GM11168 (cell line): ENCODE measurements at regions not wholly inside any gene's neighbourhood (a gene's known extent, or its start where the extent isn't known, plus 50 kb on each side); places are given as distances from the start of the nearest gene placed in this dataset.

Source experiments
- in situ Hi-C: fragments of 300-500 bp; cut with MboI; formaldehyde crosslinking; loops from one replicate; pipeline ENCODE4 v1.12.0; 2022; ENCODE audit warnings: low sequenced_read_pairs; ENCODE audit not compliant: unreplicated experiment

DNA sequence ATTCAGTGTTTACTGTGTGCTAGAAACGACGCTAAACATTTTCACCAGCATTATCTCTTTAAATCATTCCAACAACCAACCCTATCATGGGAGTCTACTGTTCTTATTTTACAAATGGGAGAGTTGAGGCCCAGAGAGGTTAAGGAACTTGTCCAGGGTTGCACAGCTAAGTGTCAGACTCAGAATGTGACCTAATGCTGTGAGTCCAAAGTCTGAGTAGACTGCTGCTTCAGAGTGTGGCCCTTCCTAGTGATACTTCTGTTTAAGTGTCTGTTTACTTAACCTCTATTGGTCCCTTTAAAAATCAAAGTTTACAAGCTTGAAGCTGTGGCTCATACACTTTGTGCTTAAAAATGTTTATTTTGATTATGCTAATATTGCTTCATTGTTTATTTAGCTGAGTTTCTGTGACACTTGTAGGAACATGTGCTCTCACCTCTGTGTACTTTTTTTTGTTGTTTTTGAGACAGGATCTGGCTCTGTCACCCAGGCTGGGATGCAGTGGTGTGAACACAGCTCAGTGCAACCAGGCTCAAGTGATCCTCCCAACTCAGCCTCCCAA, 84.4 kb upstream of the SYPL1 start:
- in situ Hi-C loops = loop anchor here (25.0 kb wide), 1 partner anchor 541 kb away; no protein-coding TSS in a partner anchor

DNA sequence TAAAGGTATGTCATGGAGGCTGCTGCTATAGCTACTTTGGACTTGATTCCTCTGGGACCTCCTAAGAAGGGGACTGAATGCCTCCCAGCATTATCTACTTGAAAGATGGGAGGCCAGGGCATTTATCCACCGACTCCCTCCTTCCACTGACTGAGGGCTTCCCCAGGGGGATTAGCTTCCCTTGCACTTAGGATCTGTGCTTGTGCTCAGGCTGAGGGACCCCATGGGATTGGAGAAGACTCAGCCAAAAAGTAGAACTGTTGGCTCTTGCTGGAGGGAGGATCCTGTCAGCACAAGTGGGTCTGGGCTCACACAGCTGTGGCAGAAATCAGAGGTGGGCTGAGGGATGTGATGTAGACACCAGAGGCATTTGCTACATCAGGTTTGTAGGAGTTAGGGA, 81.5 kb upstream of the SYPL1 start:
- in situ Hi-C loops = loop anchor here (25.0 kb wide), 1 partner anchor 544 kb away; no protein-coding TSS in a partner anchor

DNA sequence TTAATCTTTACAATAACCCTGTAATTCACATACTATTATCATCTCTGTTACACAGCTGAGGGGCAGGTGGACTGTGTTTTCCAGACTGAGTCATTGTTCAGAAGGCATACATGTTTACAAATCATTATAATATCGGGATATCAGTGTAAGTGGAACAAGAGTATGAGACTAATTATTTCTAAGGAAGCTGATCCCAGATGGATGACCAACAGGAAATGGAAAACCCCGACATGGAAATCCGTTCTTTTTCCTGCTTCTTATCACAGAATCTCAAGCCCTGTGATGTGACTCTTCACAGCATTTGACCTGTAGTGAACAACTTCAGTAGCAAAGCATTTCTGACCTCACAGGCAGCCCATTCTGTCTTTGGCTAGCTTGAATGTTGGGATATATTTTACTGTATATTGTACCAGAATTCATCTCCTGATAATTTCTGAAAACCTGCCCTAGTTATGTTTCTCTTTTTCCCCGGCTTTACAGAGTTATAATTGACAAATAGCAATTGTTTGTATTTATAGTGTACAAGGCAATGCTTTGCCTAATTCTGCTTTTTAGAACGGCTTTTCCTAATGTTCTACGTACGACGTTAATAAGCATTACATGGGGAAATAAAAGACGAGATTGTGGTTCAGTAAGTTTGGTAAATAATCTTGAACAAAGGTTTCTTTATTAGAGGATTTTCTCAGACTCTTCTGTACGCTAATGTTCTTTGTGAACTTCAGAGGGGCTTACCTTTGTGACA, 78.6 kb upstream of the SYPL1 start:
- in situ Hi-C loops = loop anchor here (25.0 kb wide), 1 partner anchor 547 kb away; no protein-coding TSS in a partner anchor

GRCh38 chr7:106187613-106188350, 75.7 kb upstream of the SYPL1 start:
- in situ Hi-C loops = loop anchor here (25.0 kb wide), 1 partner anchor 550 kb away; no protein-coding TSS in a partner anchor

DNA sequence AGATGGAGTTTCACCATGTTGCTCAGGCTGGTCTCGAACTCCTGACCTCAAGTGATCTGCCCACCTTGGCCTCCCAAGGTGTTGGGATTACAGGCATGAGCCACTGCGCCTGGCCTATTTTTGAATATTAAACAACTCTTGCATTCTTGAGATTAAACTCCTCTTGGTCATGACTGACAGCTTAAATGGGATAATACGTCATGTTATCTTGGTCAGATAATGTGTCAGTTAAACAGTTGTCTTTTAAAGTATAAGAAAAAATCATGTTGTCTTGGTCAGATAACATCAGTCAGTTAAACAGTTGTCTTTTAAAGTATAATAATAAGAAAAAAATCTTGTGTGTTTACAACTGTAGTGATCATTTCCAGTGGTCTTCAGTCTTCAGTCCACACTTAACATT, 73.6 kb upstream of the SYPL1 start:
- in situ Hi-C loops = loop anchor here (25.0 kb wide), 1 partner anchor 552 kb away; no protein-coding TSS in a partner anchor

DNA sequence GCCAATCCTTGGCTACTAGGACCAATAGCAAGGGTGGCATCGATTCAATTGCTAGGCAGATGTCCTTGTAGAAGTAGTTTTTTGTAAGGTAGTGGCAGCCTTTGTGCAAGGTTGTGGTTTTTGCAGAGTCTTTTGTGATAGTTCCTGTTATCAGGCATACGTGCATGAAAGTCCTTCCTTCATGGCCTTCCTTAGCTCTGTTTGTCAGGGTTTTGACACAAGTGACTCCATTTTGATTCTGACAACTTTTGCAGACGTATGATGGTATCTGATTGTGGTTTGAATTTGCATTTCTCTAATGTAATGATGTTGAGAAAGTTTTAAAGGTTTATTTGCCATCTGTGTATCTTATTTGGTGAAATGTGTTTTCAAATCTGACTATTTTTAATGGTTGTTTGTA, 71.8 kb upstream of the SYPL1 start:
- in situ Hi-C loops = loop anchor here (25.0 kb wide), 1 partner anchor 553 kb away; no protein-coding TSS in a partner anchor

- in situ Hi-C loops = loop anchor here (25.0 kb wide), 1 partner anchor 554 kb away; no protein-coding TSS in a partner anchor
Observed at GRCh38 chr7:106182904-106183303, 70.8 kb upstream of the SYPL1 start.

DNA sequence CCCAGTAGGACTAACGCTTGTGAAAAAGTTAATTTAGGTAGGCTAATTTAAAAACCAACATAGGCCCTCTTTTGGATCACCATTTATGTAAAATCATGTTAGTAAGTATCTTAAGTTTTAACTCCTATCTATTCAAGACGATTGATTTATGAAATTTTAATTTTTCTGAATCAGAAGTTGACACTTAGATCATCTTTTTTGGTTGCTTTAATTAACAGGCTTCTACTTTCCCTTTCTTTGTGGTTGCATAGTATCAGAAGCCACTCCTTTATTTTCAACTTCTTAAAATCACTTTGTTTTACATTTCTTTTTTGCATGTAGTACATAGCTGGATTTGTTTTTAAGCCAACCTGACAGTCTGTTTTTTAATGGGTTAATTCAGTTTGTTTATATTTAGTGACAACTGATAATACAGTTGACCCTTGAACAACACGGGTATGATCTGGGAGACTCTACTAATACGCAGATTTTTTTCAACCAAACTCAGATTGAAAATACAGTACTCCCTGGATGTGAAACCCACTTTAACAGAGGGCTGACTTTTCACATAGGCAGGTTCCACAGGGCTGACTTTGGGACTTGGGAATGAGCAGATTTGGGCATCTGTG, 69.7 kb upstream of the SYPL1 start:
- in situ Hi-C loops = loop anchor here (25.0 kb wide), 1 partner anchor 556 kb away; no protein-coding TSS in a partner anchor

- in situ Hi-C loops = loop anchor here (25.0 kb wide), 1 partner anchor 557 kb away; no protein-coding TSS in a partner anchor
Observed at GRCh38 chr7:106180721-106181120, 68.6 kb upstream of the SYPL1 start.

- in situ Hi-C loops = loop anchor here (5.0 to 25.0 kb wide), 2 partner anchors 283 to 558 kb away; no protein-coding TSS in a partner anchor
Observed at GRCh38 chr7:106179256-106179655, 67.1 kb upstream of the SYPL1 start.

DNA sequence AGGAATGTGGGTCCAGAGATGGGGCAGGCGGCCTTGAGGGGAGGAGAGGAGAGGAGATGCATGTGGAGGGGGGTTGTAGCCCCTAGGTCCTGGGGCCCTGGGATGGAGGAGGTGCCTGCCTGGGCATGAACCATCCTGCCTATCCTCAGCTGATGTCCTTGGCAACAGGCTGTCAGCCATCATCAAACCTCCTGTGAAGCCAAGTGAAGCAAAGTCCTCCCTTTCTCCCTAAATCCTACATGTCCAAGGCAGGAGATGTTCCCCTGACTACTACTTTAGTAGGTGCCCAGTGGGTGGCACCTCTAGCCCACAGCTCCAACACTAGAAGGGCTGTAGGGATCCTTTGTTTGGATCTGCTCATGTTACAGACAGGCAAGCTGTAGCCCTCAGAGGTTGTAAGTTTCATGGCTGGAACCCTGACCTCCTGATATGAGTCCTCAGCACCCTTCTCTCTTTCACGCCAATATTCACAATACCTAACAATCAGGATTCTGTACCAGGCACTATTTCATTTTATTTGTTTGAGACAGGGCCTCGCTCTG, 66.6 kb upstream of the SYPL1 start:
- in situ Hi-C loops = loop anchor here (5.0 to 25.0 kb wide), 2 partner anchors 284 to 559 kb away; no protein-coding TSS in a partner anchor

- in situ Hi-C loops = loop anchor here (5.0 to 25.0 kb wide), 2 partner anchors 284 to 559 kb away; no protein-coding TSS in a partner anchor
Observed at GRCh38 chr7:106177738-106178592, 65.9 kb upstream of the SYPL1 start.

- in situ Hi-C loops = loop anchor here (5.0 to 25.0 kb wide), 2 partner anchors 285 to 560 kb away; no protein-coding TSS in a partner anchor
Observed at GRCh38 chr7:106177300-106177690, 65.2 kb upstream of the SYPL1 start.

DNA sequence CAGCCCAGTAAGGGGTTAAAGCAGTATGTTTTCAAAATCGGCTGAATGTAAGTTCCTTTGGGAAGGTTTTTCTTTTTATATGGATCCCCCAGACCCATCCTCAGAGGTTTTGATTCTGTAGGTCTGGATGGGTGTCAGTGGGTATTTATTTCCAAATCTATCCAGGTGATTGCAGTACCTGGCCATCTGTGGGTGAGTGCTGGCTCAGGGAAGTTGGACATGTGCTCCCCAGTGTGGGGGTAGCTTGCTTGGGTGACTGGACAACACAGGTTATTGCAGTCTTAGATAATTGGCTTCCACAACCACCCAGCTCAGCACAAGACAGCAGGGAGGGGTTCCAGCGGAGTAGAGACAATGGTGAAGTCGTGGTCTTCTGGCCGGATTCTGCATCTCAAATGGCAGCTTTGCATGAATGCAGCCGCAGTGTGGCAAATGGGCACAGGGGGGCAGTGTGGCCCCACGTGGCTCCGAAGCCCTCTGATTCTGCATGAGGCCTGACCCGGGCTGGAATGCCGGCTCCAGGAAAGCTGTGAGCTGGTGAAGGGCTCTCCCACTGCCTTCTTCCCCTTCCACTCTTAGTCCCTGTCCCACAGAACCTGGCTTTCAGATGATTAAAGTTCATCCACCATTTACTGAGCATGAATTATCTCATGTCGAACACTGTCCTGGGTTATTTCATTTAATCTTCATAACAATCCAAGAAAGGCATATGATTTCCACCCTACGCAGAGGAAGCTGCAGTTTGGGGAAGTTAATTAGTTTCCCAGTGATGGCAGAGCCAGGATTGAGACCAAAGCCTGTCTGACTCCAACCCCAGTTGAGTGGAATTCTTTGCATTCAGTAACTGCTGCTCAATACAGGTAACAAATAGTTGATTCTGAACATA, 64.5 kb upstream of the SYPL1 start:
- in situ Hi-C loops = loop anchor here (5.0 to 25.0 kb wide), 2 partner anchors 286 to 561 kb away; no protein-coding TSS in a partner anchor

- in situ Hi-C loops = loop anchor here (5.0 to 25.0 kb wide), 2 partner anchors 287 to 562 kb away; no protein-coding TSS in a partner anchor
Observed at GRCh38 chr7:106175507-106175906, 63.4 kb upstream of the SYPL1 start.

DNA sequence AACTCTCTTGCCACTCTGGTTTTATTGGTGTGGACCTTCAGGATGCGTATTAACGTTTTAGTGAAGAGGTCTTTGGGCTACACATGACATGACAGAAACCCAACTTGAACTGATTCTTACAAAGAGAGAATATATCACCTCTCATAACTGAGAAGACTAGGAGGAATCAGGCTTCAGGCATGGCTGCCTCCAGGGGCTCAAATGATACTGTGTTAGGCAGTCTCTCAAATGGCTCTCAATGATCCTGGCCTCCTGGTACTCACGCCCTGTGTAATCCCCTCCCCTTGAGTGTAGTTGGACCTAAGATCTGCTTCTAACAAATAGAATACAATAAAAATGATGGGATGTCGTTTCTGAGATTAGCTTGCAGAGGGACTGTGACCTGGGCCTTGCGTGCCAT, 58.5 kb upstream of the SYPL1 start:
- in situ Hi-C loops = no loop called here

GRCh38 chr7:106169821-106170610, 57.9 kb upstream of the SYPL1 start:
- in situ Hi-C loops = no loop called here
